ENCODE measurements at regions not wholly inside any gene's neighbourhood (a gene's known extent, or its start where the extent isn't known, plus 50 kb on each side); places are given as distances from the start of the nearest gene placed in this dataset.
"Not testable (repeated sequence)": the region's sequence is repeated elsewhere in the genome, so short reads cannot be mapped to it uniquely, and the experiment has no call there.

- no peak for DNase-seq
Observed at GRCh38 chr10:114732931-114733330, 74.9 kb upstream of the ABLIM1 start.

GRCh38 chr10:114735946-114736345 lies 77.9 kb upstream of the ABLIM1 start:
- DNase-seq: no peak

GRCh38 chr10:114743521-114744231 lies 77.9 kb upstream of the FHIP2A start:
- DNase-seq: peak; percentile 41 to 57 (median 57)

DNA sequence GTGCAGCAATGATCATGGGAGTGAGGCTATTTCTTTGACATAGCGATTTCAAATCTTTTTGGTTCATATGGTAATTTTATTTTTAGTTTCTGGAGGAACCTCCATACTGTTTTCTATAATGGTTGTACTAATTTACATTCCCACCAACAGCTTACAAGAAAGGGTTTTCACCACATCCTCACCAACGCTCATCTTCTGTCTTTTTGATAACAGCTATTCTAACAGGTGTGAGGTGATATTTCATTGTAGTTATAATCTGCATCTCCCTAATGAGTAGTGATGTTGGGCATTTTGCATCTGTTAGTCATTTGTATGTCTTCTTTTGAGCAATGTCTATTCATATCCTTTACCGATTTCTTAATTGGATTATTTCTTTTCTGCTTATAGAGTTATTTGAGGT lies 75.0 kb upstream of the FHIP2A start:
- DNase-seq: no peak

- no peak for DNase-seq
Observed at GRCh38 chr10:114748241-114748640, 73.3 kb upstream of the FHIP2A start.

DNA sequence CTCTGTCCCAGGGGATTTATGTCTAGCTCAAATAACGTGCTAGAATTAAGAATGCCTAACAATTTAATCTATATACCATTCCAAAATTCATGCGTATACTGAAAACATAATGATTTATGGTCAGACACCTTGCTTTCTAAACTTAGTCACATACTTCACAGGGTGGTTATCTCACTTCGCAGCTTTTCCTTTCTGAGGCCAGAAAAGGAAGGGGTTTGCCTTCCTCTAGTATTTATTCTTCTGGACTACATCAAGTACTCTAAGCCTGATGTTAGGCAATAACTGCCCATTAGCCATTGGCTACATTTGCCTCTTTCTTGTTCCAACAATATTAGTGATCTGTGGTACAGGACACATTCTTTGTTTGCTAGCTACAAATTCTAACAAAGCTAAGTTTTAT lies 72.6 kb upstream of the FHIP2A start:
- DNase-seq: no peak

- DNase-seq: no peak
Observed at GRCh38 chr10:114749510-114749909, 72.1 kb upstream of the FHIP2A start.

GRCh38 chr10:114751856-114752255 lies 69.7 kb upstream of the FHIP2A start:
- no peak for DNase-seq

- DNase-seq: not testable (repeated sequence)
Observed at GRCh38 chr10:114752570-114752969, 69.0 kb upstream of the FHIP2A start.

DNA sequence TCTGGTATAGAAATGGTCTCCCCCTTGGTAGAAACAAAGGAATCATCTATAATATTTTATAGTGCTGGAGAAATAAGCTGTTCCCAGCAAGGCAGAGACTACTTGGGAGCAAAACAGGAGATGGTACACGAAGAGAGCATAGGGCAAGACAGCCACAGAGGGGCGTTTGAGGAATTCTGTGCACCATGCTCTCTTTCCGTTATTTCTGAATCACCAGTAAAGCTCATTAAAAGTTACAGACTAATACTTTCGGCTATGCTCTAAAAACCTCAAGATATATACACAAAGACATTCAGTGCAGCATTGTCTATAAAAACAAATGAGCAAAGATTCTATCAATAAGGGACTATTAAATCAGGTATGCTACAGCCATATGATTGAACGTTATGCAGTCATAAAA lies 68.5 kb upstream of the FHIP2A start:
- no peak for DNase-seq

DNA sequence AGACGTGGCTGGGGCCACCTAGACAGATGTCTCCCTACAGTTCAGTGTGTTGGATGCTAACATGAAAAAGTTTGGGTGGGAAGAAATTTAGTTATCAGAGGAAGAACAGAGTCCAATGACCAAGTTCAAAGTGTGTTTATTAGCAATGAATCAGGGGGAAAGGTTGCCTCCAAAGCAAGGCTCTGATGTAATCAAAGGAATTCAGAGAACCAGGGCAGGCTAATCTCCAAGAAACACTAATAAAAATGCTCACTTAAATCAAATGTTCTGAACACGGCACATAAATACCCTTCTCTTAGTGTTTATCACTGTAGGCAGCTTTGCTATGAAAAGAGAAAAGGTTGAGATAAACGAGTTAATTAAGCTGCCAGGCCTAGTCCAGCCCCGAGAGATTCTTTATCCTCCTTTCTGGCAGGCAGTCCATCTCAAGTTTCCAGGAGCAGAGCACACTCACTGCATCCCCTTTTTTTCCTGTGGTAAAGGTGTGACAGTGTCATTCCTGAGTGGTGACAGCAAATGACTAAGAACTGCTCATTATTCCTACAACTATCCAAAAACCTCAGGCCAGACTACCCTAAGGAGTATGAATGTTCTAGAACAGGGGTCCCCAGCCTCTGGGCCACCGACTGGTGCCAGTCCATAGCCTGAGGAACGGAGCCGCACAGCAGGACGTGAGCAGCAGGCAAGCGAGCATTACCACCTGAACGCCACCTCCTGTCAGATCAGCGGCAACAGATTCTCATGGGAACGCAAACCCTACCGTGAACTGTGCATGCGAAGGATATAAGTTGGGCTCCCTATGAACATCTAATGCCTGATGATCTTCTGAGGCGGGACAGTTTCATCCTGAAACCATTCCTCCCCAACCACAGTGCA lies 66.9 kb upstream of the FHIP2A start:
- DNase-seq: no peak

DNA sequence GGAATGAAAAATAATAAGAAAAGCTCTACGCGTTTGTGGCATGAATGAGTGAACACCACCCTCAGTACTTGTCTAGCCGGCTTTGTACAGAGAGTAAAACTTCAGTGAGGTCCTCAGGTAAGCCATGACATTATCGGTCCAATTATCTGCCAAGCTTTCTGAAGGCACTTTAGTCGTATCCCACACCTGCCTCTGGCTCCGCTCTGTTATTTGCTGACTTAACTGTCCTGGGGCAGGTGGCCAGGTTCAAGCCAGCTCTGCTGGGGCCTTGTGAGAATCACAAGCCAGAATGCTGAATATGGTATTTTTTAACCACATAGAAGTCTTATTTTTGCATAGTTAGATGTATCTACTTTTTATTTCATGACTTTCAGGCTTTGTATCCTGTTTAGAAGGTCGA lies 66.0 kb upstream of the FHIP2A start:
- DNase-seq: no peak

- DNase-seq: no peak
Observed at GRCh38 chr10:114758331-114758730, 63.2 kb upstream of the FHIP2A start.

DNA sequence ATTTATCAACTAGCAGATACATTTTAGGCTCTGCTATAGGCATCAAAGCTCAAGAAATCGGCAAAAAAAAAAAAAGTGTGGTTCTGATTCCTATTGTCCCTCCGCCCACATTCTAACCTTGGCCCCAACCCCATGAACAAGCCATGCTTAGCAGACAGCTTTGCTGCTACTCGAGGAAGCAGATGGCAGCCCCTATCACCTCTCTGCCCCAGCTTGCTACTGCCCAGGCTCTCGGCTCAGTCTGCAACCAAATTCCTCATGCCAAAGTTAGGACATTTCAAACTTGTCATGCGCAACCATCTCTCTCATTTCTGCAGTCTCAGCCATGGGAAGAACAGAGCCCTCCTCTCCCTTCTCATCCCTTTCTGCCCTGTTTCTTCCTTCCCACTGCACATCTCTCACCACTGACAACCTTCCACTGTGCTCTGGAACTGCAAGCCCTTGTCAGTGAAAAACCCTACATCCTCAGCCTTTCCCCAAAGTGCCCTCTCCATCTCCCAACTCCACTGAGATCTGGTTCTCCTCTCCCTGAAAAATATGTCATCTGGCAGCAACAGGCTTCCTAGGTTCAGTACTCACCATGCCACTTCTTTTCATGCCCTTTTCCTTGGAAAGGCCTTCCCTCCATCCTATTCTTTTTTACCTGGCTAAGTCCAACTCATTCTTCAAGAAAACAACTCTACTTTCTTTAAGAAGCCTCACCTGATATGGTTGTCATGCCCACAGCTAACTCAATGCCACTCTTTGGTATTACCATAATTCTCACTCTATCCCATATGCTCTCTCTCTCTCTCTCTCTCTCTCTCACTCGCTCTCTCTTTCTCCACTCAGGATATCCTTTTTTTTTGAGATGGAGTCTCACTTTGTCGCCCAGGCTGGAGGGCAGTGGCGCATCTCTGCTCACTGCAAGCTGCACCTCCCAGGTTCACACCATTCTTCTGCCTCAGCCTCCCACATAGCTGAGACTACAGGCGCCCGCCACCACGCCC lies 60.1 kb upstream of the FHIP2A start:
- no peak for DNase-seq

GRCh38 chr10:114762811-114763210 lies 58.8 kb upstream of the FHIP2A start:
- no peak for DNase-seq

- no peak for DNase-seq
Observed at GRCh38 chr10:114764656-114765055, 56.9 kb upstream of the FHIP2A start.

DNA sequence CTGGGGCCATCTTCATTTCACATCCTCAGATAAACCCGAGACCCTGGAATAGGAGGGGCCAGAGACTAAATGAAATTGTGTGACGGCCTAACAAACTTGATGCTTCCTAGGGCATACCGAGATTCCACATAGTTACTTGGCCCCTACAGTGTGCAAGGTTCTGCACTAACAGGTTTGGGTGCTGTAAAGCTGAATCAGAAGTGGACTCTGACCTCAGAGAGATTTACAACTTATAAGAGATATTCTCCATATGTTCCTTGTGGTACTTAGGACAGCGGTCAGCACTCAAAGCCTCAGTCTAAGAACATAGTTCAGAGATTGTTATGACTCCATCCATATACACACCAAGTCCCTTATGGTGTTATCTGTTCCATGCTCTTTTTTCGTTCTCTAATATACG lies 55.1 kb upstream of the FHIP2A start:
- DNase-seq: no peak

- peak in 1 of 3 donors; percentile 5 for DNase-seq
Observed at GRCh38 chr10:114767101-114767985, 54.2 kb upstream of the FHIP2A start.

DNA sequence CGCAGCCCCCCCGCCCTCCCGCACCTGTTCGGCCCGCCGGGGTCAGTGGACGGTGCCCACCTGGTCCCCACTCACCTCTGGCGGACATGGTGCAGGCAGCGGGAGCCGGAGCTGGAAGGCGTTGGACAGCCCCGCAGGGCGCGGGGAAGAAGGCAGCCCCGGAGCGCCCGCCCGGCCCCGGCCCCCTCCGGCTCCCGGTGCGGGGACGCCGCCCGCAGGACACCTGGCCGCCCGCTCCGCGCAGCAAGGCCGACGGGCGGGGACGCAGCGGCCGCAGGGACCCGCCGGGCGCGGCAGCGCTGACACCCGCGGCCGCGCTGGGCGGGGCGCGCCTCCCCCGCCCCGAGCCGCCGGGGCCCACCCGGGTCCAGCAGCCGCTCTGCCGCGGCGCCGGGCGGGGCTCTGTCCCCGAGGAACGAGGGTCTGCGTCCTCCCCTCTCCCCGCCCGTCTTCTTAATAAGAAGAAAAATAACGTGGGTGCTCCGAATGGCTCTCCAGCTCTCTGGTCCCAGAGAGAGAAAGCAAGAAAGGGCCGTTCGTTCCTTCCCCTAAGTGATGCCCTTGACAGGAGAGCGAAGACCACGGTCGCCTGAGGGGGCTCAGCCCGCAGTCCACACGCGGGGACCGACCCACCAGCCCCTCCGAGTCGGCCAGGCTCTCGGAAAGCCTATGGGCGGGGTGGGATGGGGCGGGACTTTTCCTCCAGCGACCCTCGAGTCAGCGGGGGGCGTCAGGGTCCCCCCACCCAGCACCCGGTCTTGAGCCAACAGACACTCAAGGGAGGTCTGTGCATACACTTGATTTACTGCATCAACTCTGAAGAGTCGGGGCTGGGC lies 53.4 kb upstream of the FHIP2A start:
- peak in 2 of 3 donors; percentile 10 to 40 for DNase-seq

GRCh38 chr10:114770009-114770408 lies 51.6 kb upstream of the FHIP2A start:
- no peak for DNase-seq

- DNase-seq: no peak
Observed at GRCh38 chr10:114771157-114771556, 50.4 kb upstream of the FHIP2A start.

All from suppressor macrophage treated with lipopolysaccharide for 1 hour (primary cell).